ENCODE measurements at regions not wholly inside any gene's neighbourhood (a gene's known extent, or its start where the extent isn't known, plus 50 kb on each side); places are given as distances from the start of the nearest gene placed in this dataset.

GRCh38 chr9:23538461-23539003 lies 287.5 kb downstream of the ELAVL2 start:
- Histone ChIP-seq H3K4me1 (replicated peaks) (no peaks in the 10 kb centered on the region), H3K4me3 (no peak overlapping the region), H3K9me3 (no peaks in the 10 kb centered on the region), H3K36me3 (no peaks in the 10 kb centered on the region), H3K27ac (no peak overlapping the region), H3K27me3 (replicated peaks; ENCODE audit: insufficient read depth) (no peaks in the 10 kb centered on the region)
- WGBS = 50% methylated on average over 4 of the region's 4 CpGs
- TF ChIP-seq POLR2A (IDR thresholded peaks at IDR 0.05) (no peak), POLR2AphosphoS5 (IDR thresholded peaks at IDR 0.05) (no peak)
- TF ChIP-seq, protein P1, sequence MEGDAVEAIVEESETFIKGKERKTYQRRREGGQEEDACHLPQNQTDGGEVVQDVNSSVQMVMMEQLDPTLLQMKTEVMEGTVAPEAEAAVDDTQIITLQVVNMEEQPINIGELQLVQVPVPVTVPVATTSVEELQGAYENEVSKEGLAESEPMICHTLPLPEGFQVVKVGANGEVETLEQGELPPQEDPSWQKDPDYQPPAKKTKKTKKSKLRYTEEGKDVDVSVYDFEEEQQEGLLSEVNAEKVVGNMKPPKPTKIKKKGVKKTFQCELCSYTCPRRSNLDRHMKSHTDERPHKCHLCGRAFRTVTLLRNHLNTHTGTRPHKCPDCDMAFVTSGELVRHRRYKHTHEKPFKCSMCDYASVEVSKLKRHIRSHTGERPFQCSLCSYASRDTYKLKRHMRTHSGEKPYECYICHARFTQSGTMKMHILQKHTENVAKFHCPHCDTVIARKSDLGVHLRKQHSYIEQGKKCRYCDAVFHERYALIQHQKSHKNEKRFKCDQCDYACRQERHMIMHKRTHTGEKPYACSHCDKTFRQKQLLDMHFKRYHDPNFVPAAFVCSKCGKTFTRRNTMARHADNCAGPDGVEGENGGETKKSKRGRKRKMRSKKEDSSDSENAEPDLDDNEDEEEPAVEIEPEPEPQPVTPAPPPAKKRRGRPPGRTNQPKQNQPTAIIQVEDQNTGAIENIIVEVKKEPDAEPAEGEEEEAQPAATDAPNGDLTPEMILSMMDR (IDR thresholded peaks at IDR 0.05) = no peak
- no peak for DNase-seq (ENCODE audit: low spot score)
- intact Hi-C loops (cut with DNase I) = no loop called here

GRCh38 chr9:23539311-23539710 lies 286.7 kb downstream of the ELAVL2 start:
- intact Hi-C loops (cut with DNase I) = no loop called here
- Histone ChIP-seq H3K4me1 (replicated peaks) (no peaks in the 10 kb centered on the region), H3K27me3 (replicated peaks; ENCODE audit: insufficient read depth) (no peaks in the 10 kb centered on the region), H3K36me3 (no peaks in the 10 kb centered on the region), H3K4me3 (no peak overlapping the region), H3K27ac (no peak overlapping the region), H3K9me3 (no peaks in the 10 kb centered on the region)
- no peak for DNase-seq (ENCODE audit: low spot score)
- TF ChIP-seq, protein P1 (IDR thresholded peaks at IDR 0.05) = no peak
- no peak for TF ChIP-seq POLR2AphosphoS5 (IDR thresholded peaks at IDR 0.05)
- no peak for TF ChIP-seq POLR2A (IDR thresholded peaks at IDR 0.05)
- 27% methylated on average over 1 of the region's 1 CpG for WGBS

DNA sequence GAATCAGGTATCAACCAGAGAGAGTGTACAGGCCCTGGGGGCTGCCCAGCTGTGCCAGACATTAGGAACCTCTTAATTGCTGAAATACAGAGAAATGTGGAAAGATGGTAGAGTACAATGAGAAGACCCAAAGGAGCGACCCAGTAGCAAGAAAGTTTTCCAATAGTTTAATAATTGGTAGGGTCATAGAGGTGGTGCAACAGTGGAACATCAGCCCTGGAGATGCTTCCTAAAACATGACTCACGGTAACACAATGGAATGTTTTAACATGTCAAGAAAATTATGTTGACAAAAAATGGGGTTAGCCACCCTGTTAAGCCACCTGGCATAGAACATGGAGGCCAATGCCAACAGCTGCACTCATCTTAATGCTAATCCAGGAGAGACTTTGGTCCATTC lies 284.1 kb downstream of the ELAVL2 start:
- intact Hi-C loops (cut with DNase I) = no loop called here
- no peak for DNase-seq (ENCODE audit: low spot score)
- H3K36me3 ChIP-seq = no peaks in the 10 kb centered on the region
- no peaks in the 10 kb centered on the region for H3K27me3 ChIP-seq (replicated peaks; ENCODE audit: insufficient read depth)
- H3K9me3 ChIP-seq = no peaks in the 10 kb centered on the region
- no peak overlapping the region for H3K4me3 ChIP-seq
- TF ChIP-seq, protein P1 (IDR thresholded peaks at IDR 0.05) = no peak
- TF ChIP-seq POLR2A (IDR thresholded peaks at IDR 0.05) (no peak), POLR2AphosphoS5 (IDR thresholded peaks at IDR 0.05) (no peak)
- no peaks in the 10 kb centered on the region for H3K4me1 ChIP-seq (replicated peaks)
- no peak overlapping the region for H3K27ac ChIP-seq
- 91% methylated on average over 2 of the region's 2 CpGs for WGBS

DNA sequence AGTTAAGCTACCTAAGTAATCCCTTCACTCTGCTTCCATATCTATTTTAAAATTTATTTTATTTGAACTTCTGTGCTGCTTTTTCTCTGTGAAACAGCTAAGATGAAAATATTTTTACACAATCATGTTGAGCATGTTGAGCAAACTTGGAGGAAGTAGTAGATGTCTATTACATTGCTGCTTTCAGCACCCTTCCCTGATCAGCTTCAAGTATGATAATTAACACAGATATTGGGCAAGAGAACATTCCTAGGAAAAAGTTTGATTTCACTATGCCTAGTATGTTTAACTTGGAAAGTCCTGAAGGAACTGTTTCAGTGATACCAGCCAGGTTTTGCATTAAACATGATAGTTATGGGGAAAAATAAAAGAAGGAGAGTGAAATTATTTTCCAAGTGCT lies 283.6 kb downstream of the ELAVL2 start:
- no peak overlapping the region for H3K4me3 ChIP-seq
- H3K4me1 ChIP-seq (replicated peaks) = no peaks in the 10 kb centered on the region
- no peak for DNase-seq (ENCODE audit: low spot score)
- no peaks in the 10 kb centered on the region for H3K27me3 ChIP-seq (replicated peaks; ENCODE audit: insufficient read depth)
- TF ChIP-seq POLR2AphosphoS5 (IDR thresholded peaks at IDR 0.05) = no peak
- TF ChIP-seq POLR2A (IDR thresholded peaks at IDR 0.05) = no peak
- TF ChIP-seq, protein P1 (IDR thresholded peaks at IDR 0.05) = no peak
- intact Hi-C loops (cut with DNase I) = no loop called here
- H3K9me3 ChIP-seq = no peaks in the 10 kb centered on the region
- H3K36me3 ChIP-seq = no peaks in the 10 kb centered on the region
- no peak overlapping the region for H3K27ac ChIP-seq

- no peak for TF ChIP-seq POLR2A (IDR thresholded peaks at IDR 0.05)
- TF ChIP-seq, protein P1 (IDR thresholded peaks at IDR 0.05) = no peak
- no peak for TF ChIP-seq POLR2AphosphoS5 (IDR thresholded peaks at IDR 0.05)
- no peaks in the 10 kb centered on the region for H3K36me3 ChIP-seq
- H3K4me1 ChIP-seq (replicated peaks) = no peaks in the 10 kb centered on the region
- no peaks in the 10 kb centered on the region for H3K9me3 ChIP-seq
- no peak overlapping the region for H3K27ac ChIP-seq
- DNase-seq (ENCODE audit: low spot score) = no peak
- intact Hi-C loops (cut with DNase I) = no loop called here
- H3K27me3 ChIP-seq (replicated peaks; ENCODE audit: insufficient read depth) = no peaks in the 10 kb centered on the region
- no peak overlapping the region for H3K4me3 ChIP-seq
- WGBS = 66% methylated on average over 1 of the region's 1 CpG
Observed at GRCh38 chr9:23542927-23543326, 283.1 kb downstream of the ELAVL2 start.

All from prostate gland (tissue), 2 donors.